SU-DHL-6 (cell line): ENCODE measurements at regions not wholly inside any gene's neighbourhood (a gene's known extent, or its start where the extent isn't known, plus 50 kb on each side); places are given as distances from the start of the nearest gene placed in this dataset.

Experiments
- EZH2phosphoT487 ChIP-seq: fragments of 200-600 bp; sonication (generic), shearing (Covaris generic); conservative IDR thresholded peaks from 2 replicates; pipeline ENCODE4 v1.6.1; 2018; ENCODE audit warnings: mild to moderate bottlenecking, antibody characterized with exemption, low read length, moderate library complexity, mixed read lengths
- TF ChIP-seq, protein P1 (sequence below): fragments of 200-600 bp; sonication (generic); IDR thresholded peaks from one replicate; pipeline ENCODE4 v1.5.1; 2017; ENCODE audit warnings: antibody characterized with exemption, mild to moderate bottlenecking, low read length, moderate library complexity; ENCODE audit not compliant: insufficient read depth, poor library complexity, severe bottlenecking

DNA sequence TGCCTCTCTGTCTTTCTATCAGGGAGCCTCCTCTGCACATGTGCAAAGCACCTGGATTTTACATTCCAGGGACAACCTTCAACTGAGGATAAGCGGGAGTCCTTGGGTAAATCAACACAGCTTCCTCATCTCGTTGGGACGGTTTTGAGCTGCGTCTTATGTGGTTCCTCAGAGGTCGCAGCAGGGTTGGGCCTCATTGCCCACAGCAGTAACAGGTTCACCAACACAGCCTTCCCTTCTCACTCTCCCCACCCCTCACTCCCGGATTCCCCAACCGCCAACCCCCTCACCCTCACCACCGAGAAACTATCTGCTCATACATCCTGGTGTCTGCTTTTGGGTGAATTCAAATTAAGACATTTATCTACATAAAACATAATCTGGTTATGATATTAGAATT, 155.8 kb upstream of the GGTLC1 start:
- TF ChIP-seq, protein P1, sequence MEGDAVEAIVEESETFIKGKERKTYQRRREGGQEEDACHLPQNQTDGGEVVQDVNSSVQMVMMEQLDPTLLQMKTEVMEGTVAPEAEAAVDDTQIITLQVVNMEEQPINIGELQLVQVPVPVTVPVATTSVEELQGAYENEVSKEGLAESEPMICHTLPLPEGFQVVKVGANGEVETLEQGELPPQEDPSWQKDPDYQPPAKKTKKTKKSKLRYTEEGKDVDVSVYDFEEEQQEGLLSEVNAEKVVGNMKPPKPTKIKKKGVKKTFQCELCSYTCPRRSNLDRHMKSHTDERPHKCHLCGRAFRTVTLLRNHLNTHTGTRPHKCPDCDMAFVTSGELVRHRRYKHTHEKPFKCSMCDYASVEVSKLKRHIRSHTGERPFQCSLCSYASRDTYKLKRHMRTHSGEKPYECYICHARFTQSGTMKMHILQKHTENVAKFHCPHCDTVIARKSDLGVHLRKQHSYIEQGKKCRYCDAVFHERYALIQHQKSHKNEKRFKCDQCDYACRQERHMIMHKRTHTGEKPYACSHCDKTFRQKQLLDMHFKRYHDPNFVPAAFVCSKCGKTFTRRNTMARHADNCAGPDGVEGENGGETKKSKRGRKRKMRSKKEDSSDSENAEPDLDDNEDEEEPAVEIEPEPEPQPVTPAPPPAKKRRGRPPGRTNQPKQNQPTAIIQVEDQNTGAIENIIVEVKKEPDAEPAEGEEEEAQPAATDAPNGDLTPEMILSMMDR = no peak
- no peak for TF ChIP-seq EZH2phosphoT487
